ENCODE measurements at regions not wholly inside any gene's neighbourhood (a gene's known extent, or its start where the extent isn't known, plus 50 kb on each side); places are given as distances from the start of the nearest gene placed in this dataset. TPM values are rescaled to one million over a fixed set of nuclear protein-coding genes. Genes with fewer than 3 reads are reported as not detected.

DNA sequence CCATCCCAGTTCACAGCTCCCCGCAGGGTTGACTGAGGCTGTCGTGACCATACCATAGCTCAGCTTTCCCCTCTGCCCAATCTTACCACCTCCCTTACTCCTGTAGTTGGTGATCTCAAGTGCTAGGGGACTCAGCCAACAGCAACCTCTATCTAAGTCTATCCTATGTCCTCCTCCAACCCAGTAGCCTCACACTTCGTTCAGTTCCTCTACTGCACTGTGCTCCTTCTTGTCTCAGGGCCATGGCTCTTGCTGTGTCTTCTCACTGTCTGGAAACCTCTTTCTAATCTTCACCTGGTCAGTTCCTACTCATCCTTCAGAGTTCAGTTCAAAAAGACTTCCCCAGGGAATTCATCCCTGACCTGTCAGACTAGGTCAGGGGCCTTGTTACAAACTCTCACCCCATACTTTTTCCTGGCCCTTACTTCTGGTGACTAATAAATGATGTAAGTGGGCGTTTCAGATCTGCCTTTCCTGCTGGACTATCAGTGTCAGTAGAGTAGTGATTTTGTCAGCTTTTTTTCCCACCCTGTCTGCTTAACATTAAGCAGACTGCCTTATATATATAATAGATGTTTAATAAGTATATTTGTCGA lies 53.6 kb upstream of the NR3C1 start:
- H3K36me3 ChIP-seq: no peaks in the 10 kb centered on the region
- no peaks in the 10 kb centered on the region for H3K9me3 ChIP-seq
- no peaks in the 10 kb centered on the region for H3K27me3 ChIP-seq
- H3K4me1 ChIP-seq: no peaks in the 10 kb centered on the region
- DNase-seq: no peak
- intact Hi-C loops (cut with DNase I; ENCODE audit: low total_unique reads): no loop called here
- no peak overlapping the region for H3K27ac ChIP-seq
- no peak for TF ChIP-seq POLR2A (IDR thresholded peaks at IDR 0.05)
- no peak for TF ChIP-seq CTCF (IDR thresholded peaks at IDR 0.05)
- H3K4me3 ChIP-seq: no peak overlapping the region

DNA sequence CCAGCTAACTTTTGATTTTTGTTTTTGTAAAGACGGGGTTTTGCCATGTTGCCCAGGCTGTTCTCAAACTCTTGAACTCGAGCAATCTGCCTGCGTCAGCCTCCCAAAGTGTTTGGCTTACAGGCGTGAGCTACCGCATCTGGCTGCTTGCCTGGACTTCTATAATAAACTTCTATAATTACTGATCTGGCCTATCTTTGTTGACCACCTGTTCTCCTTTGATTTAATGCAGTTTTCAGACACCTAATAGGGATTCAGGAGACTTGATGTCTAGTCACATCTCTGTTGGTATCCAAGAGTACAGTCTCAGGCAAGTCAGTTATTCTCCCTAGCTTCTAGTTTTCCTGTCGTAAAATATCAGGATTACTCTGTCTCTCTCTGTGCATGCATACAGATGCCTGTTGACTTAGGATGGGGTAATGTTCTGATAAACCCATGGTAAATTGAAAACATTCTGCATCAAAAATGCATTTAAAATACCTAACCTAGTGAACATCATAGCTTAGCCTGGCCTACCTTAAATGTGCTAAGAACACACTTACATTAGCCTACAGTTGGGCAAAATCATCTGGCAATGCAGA lies 51.5 kb upstream of the NR3C1 start:
- H3K27me3 ChIP-seq: no peaks in the 10 kb centered on the region
- TF ChIP-seq POLR2A (IDR thresholded peaks at IDR 0.05) (no peak), CTCF (IDR thresholded peaks at IDR 0.05) (no peak)
- no peak overlapping the region for H3K4me3 ChIP-seq
- intact Hi-C loops (cut with DNase I; ENCODE audit: low total_unique reads): no loop called here
- H3K27ac ChIP-seq: no peak overlapping the region
- H3K9me3 ChIP-seq: no peaks in the 10 kb centered on the region
- DNase-seq: no peak
- no peaks in the 10 kb centered on the region for H3K4me1 ChIP-seq
- H3K36me3 ChIP-seq: no peaks in the 10 kb centered on the region

DNA sequence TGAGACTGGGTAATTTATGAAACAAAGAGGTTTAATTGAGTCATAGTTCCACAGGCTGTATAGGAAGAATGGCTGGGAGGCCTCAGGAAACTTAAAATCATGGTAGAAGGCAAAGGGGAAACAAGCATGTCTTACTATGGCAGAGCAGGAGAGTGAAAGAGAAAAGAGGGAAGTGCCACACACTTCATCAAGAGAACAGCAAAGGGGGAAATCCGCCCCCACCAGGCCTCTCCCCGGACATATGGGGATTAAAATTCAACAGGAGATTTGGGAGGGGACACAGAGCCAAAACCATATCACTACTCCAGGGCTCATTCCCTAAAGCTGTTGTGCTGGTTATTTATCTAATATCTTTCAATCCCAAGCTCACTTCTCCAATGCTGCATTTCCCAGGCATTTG lies 50.2 kb upstream of the NR3C1 start:
- no peak overlapping the region for H3K27ac ChIP-seq
- H3K9me3 ChIP-seq: no peaks in the 10 kb centered on the region
- intact Hi-C loops (cut with DNase I; ENCODE audit: low total_unique reads): no loop called here
- H3K36me3 ChIP-seq: no peaks in the 10 kb centered on the region
- no peak for DNase-seq
- no peaks in the 10 kb centered on the region for H3K27me3 ChIP-seq
- H3K4me3 ChIP-seq: no peak overlapping the region
- H3K4me1 ChIP-seq: no peaks in the 10 kb centered on the region
- no peak for TF ChIP-seq POLR2A (IDR thresholded peaks at IDR 0.05)
- no peak for TF ChIP-seq CTCF (IDR thresholded peaks at IDR 0.05)

Small RNA genes lying in the stretch of these regions (microRNA-seq; reads per million reads assigned to microRNA genes)
- not detected for gene MIR5197 (ENCODE audit: borderline microRNAs expressed, borderline replicate concordance)

Small RNA genes lying in the stretch of these regions (small RNA-seq; reads per million reads assigned to genes)
- gene MIR5197: not detected
- not detected for gene RNU7-156P

All from uterus (tissue), 3 donors.